Panc1 (cell line): ENCODE measurements at regions not wholly inside any gene's neighbourhood (a gene's known extent, or its start where the extent isn't known, plus 50 kb on each side); places are given as distances from the start of the nearest gene placed in this dataset.
"Not testable (repeated sequence)": the region's sequence is repeated elsewhere in the genome, so short reads cannot be mapped to it uniquely, and the experiment has no call there.

ENCODE experiments used
- ATAC-seq: fragments of 200-7000 bp; cut with Tn5 transposase; 2 replicates; pipeline ENCODE4 v1.9.1; 2020; ENCODE audit warnings: mild to moderate bottlenecking, moderate library complexity
- BruUV-seq: library from RNA; stranded (reverse); fragments of 400-500 nt; replicated peaks from 2 replicates; lab custom pipeline; 2021; lab: Mats Ljungman, UMichigan
- CTCF ChIA-PET: fragments of 300-600 bp; sonication (Branson Sonifier 250); formaldehyde crosslinking; loops from one replicate; lab custom pipeline; 2022; ENCODE audit warnings: antibody characterized with exemption; lab: Charles Lee
- POLR2A ChIA-PET: fragments of 300-600 bp; sonication (Branson Sonifier 250); formaldehyde crosslinking; loops from one replicate; lab custom pipeline; 2022; ENCODE audit warnings: antibody characterized with exemption; lab: Charles Lee
- DNase-seq: peaks from one replicate; pipeline ENCODE4 v3.0.0-alpha.2; 2010; ENCODE audit warnings: low read depth, low spot score
- H3K27ac ChIP-seq: 2 replicates; pipeline ENCODE4 v1.5.1; 2011; ENCODE audit warnings: mild to moderate bottlenecking, low read length, inconsistent platforms
- H3K27me3 ChIP-seq: fragments of 200-500 bp; sonication (Bioruptor generic); 2 replicates; pipeline ENCODE4 v1.6.0; 2014; ENCODE audit warnings: low read length, inconsistent platforms; ENCODE audit not compliant: control insufficient read depth, insufficient read depth
- H3K36me3 ChIP-seq: fragments of 200-500 bp; sonication (Bioruptor generic); 2 replicates; pipeline ENCODE4 v1.5.1; 2014; ENCODE audit warnings: inconsistent platforms, mild to moderate bottlenecking, low read length, moderate library complexity; ENCODE audit not compliant: control insufficient read depth, insufficient read depth
- H3K4me1 ChIP-seq: 2 replicates; pipeline ENCODE4 v1.5.1; 2011; ENCODE audit warnings: inconsistent platforms, mild to moderate bottlenecking, low read length, moderate library complexity; ENCODE audit not compliant: control insufficient read depth, insufficient read depth
- H3K4me3 ChIP-seq, 2 experiments: 2 replicates each; pipeline ENCODE4 v1.5.1; 2011 to 2012; ENCODE audit warnings: low read depth in 2 of 2, low read length in 2 of 2, mild to moderate bottlenecking in 2 of 2, inconsistent platforms in 1 of 2, moderate library complexity in 1 of 2
- H3K9me3 ChIP-seq: fragments of 200-500 bp; sonication (Bioruptor generic); 2 replicates; pipeline ENCODE4 v1.5.1; 2014; ENCODE audit warnings: low read depth, mild to moderate bottlenecking, inconsistent platforms, low read length, moderate library complexity; ENCODE audit not compliant: control insufficient read depth, insufficient read depth
- CTCF ChIP-seq: fragments of 450-650 bp; IDR thresholded peaks from 2 replicates; pipeline ENCODE4 v1.5.1; 2017; ENCODE audit warnings: mild to moderate bottlenecking
- POLR2AphosphoS5 ChIP-seq: IDR thresholded peaks from 2 replicates; pipeline ENCODE4 v1.6.1; 2012; ENCODE audit warnings: mild to moderate bottlenecking, low read depth, low read length, moderate library complexity
- REST ChIP-seq, 2 experiments: IDR thresholded peaks; 2 replicates each; pipeline ENCODE4 v1.6.1; 2011 to 2012; ENCODE audit warnings: low read depth in 2 of 2, control low read depth in 1 of 2, low read length in 1 of 2, mild to moderate bottlenecking in 1 of 2, moderate library complexity in 1 of 2; ENCODE audit not compliant: insufficient read depth in 1 of 2
- SIN3A ChIP-seq: IDR thresholded peaks from 2 replicates; pipeline ENCODE4 v1.6.1; 2012; ENCODE audit warnings: low read depth, mild to moderate bottlenecking, low read length, moderate library complexity, borderline replicate concordance; ENCODE audit not compliant: insufficient read depth
- TCF7L2 ChIP-seq: IDR thresholded peaks from 2 replicates; pipeline ENCODE4 v1.6.1; 2011; ENCODE audit warnings: mild to moderate bottlenecking, low read depth, low read length, inconsistent platforms
- in situ Hi-C: cut with HindIII; loops from 2 replicates; pipeline ENCODE4 v1.10.0; 2016; ENCODE audit warnings: low sequenced_read_pairs, low pct_unique_long_range_greater_than_20kb
- intact Hi-C: fragments of 100-400 bp; cut with micrococcal nuclease; formaldehyde crosslinking; loops from one replicate; pipeline ENCODE4 v1.10.0; 2022; ENCODE audit not compliant: unreplicated experiment

DNA sequence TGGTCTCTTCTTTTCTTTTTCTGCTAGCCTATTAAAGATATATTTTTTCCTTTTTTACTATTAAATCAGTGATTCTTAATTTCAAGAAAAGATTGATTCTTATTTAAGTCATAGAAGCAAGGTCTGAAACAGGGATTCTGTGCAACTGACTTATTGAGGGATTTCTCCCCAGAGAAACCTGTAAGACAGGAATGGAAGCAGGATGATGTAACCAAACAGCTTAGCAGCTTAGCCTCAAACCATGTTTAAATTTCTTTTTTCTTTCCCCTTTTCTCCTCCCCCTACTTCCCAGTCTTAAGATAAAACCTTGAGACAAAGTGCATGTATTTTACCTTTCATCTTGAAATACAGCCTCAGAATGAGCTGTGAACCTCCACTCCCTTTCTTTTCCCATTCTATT lies 322.8 kb downstream of the NEK10 start:
- no peak for DNase-seq
- in situ Hi-C loops = no loop called here
- CTCF ChIA-PET = no interaction called here

DNA sequence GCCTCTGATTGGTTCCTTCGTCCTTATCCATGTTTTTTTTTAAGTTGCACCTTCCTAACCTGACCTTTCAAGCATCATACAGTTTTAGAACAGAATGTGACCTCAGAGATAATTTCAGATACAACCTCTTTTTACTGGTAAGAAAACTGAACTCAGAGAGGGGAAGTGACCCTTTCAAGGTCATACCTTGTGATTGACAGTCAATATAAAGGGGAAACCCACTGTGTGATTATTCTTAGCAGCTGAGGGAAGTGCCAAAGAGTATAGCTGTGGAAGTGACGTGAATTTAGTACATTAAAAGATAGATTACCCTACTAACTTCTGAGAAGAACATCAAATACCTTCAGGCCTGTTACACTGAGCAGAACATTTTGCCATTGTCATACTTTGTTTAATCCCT lies 319.4 kb downstream of the NEK10 start:
- BruUV-seq = no TSS peak
- H3K27ac ChIP-seq = no peak overlapping the region
- H3K4me1 ChIP-seq = no peaks in the 10 kb centered on the region
- DNase-seq = no peak
- ChIA-PET CTCF (no interaction called here), POLR2A (no interaction called here)
- H3K9me3 ChIP-seq = no peaks in the 10 kb centered on the region
- intact Hi-C loops = no loop called here
- no peak for TF ChIP-seq POLR2AphosphoS5
- TF ChIP-seq SIN3A = no peak
- TF ChIP-seq CTCF = no peak
- TF ChIP-seq REST (IDR thresholded peaks at IDR 0.05; ENCODE audit: insufficient read depth in 1 of 2, low read depth in 2 of 2, low read length in 1 of 2) = no peak
- no peak for TF ChIP-seq TCF7L2
- no peaks in the 10 kb centered on the region for H3K27me3 ChIP-seq
- ATAC-seq = no peak
- H3K4me3 ChIP-seq = no peak overlapping the region
- H3K36me3 ChIP-seq = no peaks in the 10 kb centered on the region
- in situ Hi-C loops = no loop called here

More for the DNA sequence above, 322.8 kb downstream of the NEK10 start:
- Histone ChIP-seq H3K27me3 (no peaks in the 10 kb centered on the region), H3K36me3 (no peaks in the 10 kb centered on the region), H3K27ac (no peak overlapping the region), H3K4me1 (no peaks in the 10 kb centered on the region), H3K4me3 (no peak overlapping the region), H3K9me3 (no peaks in the 10 kb centered on the region)
- TF ChIP-seq SIN3A (no peak), REST (IDR thresholded peaks at IDR 0.05; ENCODE audit: insufficient read depth in 1 of 2, low read depth in 2 of 2, low read length in 1 of 2) (no peak)
- no peak for ATAC-seq
- POLR2A ChIA-PET = interaction anchor here (0.6 kb wide), 1 partner anchor 349 kb away, joined by 8 read pairs; no protein-coding TSS in a partner anchor
- no TSS peak for BruUV-seq
- intact Hi-C loops = no loop called here

- H3K27ac ChIP-seq, BruUV-seq, H3K36me3 ChIP-seq, DNase-seq, H3K27me3 ChIP-seq, intact Hi-C loops, POLR2A ChIA-PET, H3K9me3 ChIP-seq, H3K4me3 ChIP-seq, CTCF ChIA-PET, ATAC-seq, H3K4me1 ChIP-seq, in situ Hi-C loops: not testable (repeated sequence)
Measured at GRCh38 chr3:27051527-27051926, 317.7 kb downstream of the NEK10 start.
